HG03521 (cell line): ENCODE measurements at regions not wholly inside any gene's neighbourhood (a gene's known extent, or its start where the extent isn't known, plus 50 kb on each side); places are given as distances from the start of the nearest gene placed in this dataset.
"Not testable (repeated sequence)": the region's sequence is repeated elsewhere in the genome, so short reads cannot be mapped to it uniquely, and the experiment has no call there.

Experiments
- ATAC-seq: cut with Tn5 transposase; IDR thresholded peaks from one replicate; pipeline ENCODE4 v1.9.1; 2021; ENCODE audit warnings: mild to moderate bottlenecking, moderate library complexity; ENCODE audit not compliant: unreplicated experiment

- ATAC-seq, result no peak
Observed at GRCh38 chr6:40888456-40888990, 150.5 kb downstream of the UNC5CL start.

- no peak for ATAC-seq
Observed at GRCh38 chr6:40887792-40888340, 151.2 kb downstream of the UNC5CL start.

GRCh38 chr6:40887079-40887791, 151.8 kb downstream of the UNC5CL start:
- ATAC-seq, result no peak

- no peak for ATAC-seq
Observed at GRCh38 chr6:40885139-40885774, 153.8 kb downstream of the UNC5CL start.

- no peak for ATAC-seq
Observed at GRCh38 chr6:40882323-40882997, 156.6 kb downstream of the UNC5CL start.

- no peak for ATAC-seq
Observed at GRCh38 chr6:40881501-40881900, 157.5 kb downstream of the UNC5CL start.

GRCh38 chr6:40880906-40881305, 158.1 kb downstream of the UNC5CL start:
- no peak for ATAC-seq

GRCh38 chr6:40879169-40879568, 159.9 kb downstream of the UNC5CL start:
- no peak for ATAC-seq

GRCh38 chr6:40877362-40877761, 161.7 kb downstream of the UNC5CL start:
- no peak for ATAC-seq

GRCh38 chr6:40876336-40876735, 162.7 kb downstream of the UNC5CL start:
- no peak for ATAC-seq

- ATAC-seq, result no peak
Observed at GRCh38 chr6:40874495-40874894, 164.5 kb downstream of the UNC5CL start.

GRCh38 chr6:40871424-40871823, 167.6 kb downstream of the UNC5CL start:
- ATAC-seq, result no peak

- not testable (repeated sequence) for ATAC-seq
Observed at GRCh38 chr6:40868089-40868865, 170.7 kb downstream of the UNC5CL start.

- not testable (repeated sequence) for ATAC-seq
Observed at GRCh38 chr6:40867527-40867926, 171.5 kb downstream of the UNC5CL start.

GRCh38 chr6:40865259-40865658, 173.8 kb downstream of the UNC5CL start:
- ATAC-seq, result not testable (repeated sequence)

GRCh38 chr6:40860443-40860842, 178.6 kb downstream of the UNC5CL start:
- ATAC-seq, result no peak

- ATAC-seq, result no peak
Observed at GRCh38 chr6:40856271-40856670, 182.8 kb downstream of the UNC5CL start.

GRCh38 chr6:40855168-40855880, 183.7 kb downstream of the UNC5CL start:
- ATAC-seq, result no peak

- no peak for ATAC-seq
Observed at GRCh38 chr6:40854592-40854991, 184.4 kb downstream of the UNC5CL start.

- no peak for ATAC-seq
Observed at GRCh38 chr6:40852779-40853373, 186.1 kb downstream of the UNC5CL start.
